ENCODE measurements at regions not wholly inside any gene's neighbourhood (a gene's known extent, or its start where the extent isn't known, plus 50 kb on each side); places are given as distances from the start of the nearest gene placed in this dataset.

DNA sequence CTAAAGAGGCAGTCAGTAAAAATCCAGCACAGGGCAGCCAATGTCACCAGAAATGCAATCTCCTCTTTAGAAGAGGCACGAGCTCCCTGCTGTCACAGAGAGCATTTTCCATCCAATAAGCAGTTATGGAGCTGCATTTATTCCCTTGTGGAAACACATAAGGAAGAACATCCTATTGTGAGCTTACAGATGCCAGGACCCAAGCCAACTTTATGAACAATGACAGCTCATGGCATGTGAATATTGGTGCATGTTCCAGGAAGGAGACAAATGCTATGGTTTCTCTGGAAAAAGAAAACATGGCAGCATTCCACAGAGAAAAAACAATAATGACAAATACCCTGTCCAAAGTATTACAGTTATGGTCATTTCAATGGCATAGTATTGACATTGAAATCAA, 955.6 kb downstream of the UQCRFS1 start:
- no peak overlapping the region for H2BK20ac ChIP-seq (ENCODE audit: low read depth, low read length, poor library complexity, severe bottlenecking)
- no peak overlapping the region for H2AFZ ChIP-seq (ENCODE audit: low read length)
- no peak overlapping the region for H3K27ac ChIP-seq (ENCODE audit: insufficient read length, low read depth, low read length)
- H3K4me1 ChIP-seq (ENCODE audit: insufficient read depth, low read length) = no peaks in the 10 kb centered on the region; the same call in 1 of the 2 replicates
- no CpG with 5 or more reads among the region's 1 CpG for WGBS (ENCODE audit: extremely low coverage, insufficient read length, low lambda C conversion rate)
- no peak overlapping the region for H3T11ph ChIP-seq (ENCODE audit: low read length)
- no peaks in the 10 kb centered on the region for H3K79me1 ChIP-seq (ENCODE audit: insufficient read depth, low read depth, low read length, poor library complexity, severe bottlenecking)
- H3K27me3 Mint-ChIP-seq (ENCODE audit: low read depth) = no peaks in the 10 kb centered on the region; the same call in 1 of the 2 replicates
- no peak overlapping the region for H2BK120ac ChIP-seq (ENCODE audit: low read depth, low read length, poor library complexity, severe bottlenecking)
- H3K18ac ChIP-seq (ENCODE audit: insufficient read length, low read depth, low read length) = no peak overlapping the region
- no peaks in the 10 kb centered on the region for H3K9me3 ChIP-seq (ENCODE audit: control insufficient read depth, low read depth, low read length)
- H2BK5ac ChIP-seq (ENCODE audit: insufficient read length, low read length) = no peak overlapping the region
- no peaks in the 10 kb centered on the region for H3K36me3 Mint-ChIP-seq (ENCODE audit: insufficient read depth in 1 of 3, low read depth in 3 of 3)
- peaks cover 12 to 13% of the 10 kb centered on the region in 2 experiments for H3K4me1 Mint-ChIP-seq
- H3K4me3 Mint-ChIP-seq = no peak overlapping the region
- H3K79me2 ChIP-seq (ENCODE audit: insufficient read depth, low read length) = no peaks in the 10 kb centered on the region
- no peak overlapping the region for H2AK5ac ChIP-seq (ENCODE audit: insufficient read length, low read length)
- H4K8ac ChIP-seq (replicated peaks; ENCODE audit: insufficient read length, low read depth, low read length) = no peak overlapping the region
- H3K23me2 ChIP-seq (ENCODE audit: insufficient read length, low read depth, low read length, poor library complexity, severe bottlenecking) = no peaks in the 10 kb centered on the region
- no peak overlapping the region for H3K9ac ChIP-seq (ENCODE audit: extremely low read depth, insufficient read length, low read length)
- H3K4me2 ChIP-seq (ENCODE audit: insufficient read depth, insufficient read length, low read length) = no peak overlapping the region
- H2BK12ac ChIP-seq (ENCODE audit: insufficient read length, low read depth, low read length) = no peak overlapping the region
- H3K23ac ChIP-seq (ENCODE audit: insufficient read length, low read depth, low read length) = no peak overlapping the region
- H3K9me3 Mint-ChIP-seq = peaks cover 3% of the 10 kb centered on the region in 2 experiments; a peak in 3 of 5 replicates
- H4K20me1 ChIP-seq (ENCODE audit: control insufficient read depth, insufficient read depth, insufficient read length) = no peaks in the 10 kb centered on the region
- TF ChIP-seq, protein P1, sequence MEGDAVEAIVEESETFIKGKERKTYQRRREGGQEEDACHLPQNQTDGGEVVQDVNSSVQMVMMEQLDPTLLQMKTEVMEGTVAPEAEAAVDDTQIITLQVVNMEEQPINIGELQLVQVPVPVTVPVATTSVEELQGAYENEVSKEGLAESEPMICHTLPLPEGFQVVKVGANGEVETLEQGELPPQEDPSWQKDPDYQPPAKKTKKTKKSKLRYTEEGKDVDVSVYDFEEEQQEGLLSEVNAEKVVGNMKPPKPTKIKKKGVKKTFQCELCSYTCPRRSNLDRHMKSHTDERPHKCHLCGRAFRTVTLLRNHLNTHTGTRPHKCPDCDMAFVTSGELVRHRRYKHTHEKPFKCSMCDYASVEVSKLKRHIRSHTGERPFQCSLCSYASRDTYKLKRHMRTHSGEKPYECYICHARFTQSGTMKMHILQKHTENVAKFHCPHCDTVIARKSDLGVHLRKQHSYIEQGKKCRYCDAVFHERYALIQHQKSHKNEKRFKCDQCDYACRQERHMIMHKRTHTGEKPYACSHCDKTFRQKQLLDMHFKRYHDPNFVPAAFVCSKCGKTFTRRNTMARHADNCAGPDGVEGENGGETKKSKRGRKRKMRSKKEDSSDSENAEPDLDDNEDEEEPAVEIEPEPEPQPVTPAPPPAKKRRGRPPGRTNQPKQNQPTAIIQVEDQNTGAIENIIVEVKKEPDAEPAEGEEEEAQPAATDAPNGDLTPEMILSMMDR (conservative IDR thresholded peaks at IDR 0.05) = no peak
- H3K4ac ChIP-seq (ENCODE audit: low read depth, low read length) = no peak overlapping the region
- no peak overlapping the region for H3K56ac ChIP-seq (ENCODE audit: insufficient read length, low read depth, low read length)
- H3K14ac ChIP-seq (ENCODE audit: insufficient read depth, low read length) = no peak overlapping the region
- no peak overlapping the region; a peak in 1 of 7 replicates for H3K27ac Mint-ChIP-seq
- no peak overlapping the region for H2BK15ac ChIP-seq (ENCODE audit: low read depth, low read length)
- no peak for DNase-seq
- no peak overlapping the region for H4K5ac ChIP-seq (ENCODE audit: insufficient read length, low read depth, low read length)
- no peaks in the 10 kb centered on the region for H3K27me3 ChIP-seq (ENCODE audit: insufficient read depth, low read length)
- no peak overlapping the region for H4K91ac ChIP-seq (ENCODE audit: insufficient read length, low read depth, low read length)
